ENCODE measurements at regions not wholly inside any gene's neighbourhood (a gene's known extent, or its start where the extent isn't known, plus 50 kb on each side); places are given as distances from the start of the nearest gene placed in this dataset.

GRCh38 chr5:4158750-4159447 lies 563.3 kb downstream of the IRX1 start:
- DNase-seq (ENCODE audit: low read depth in 2 of 3, low spot score in 2 of 3): no peak

GRCh38 chr5:4159681-4160080 lies 564.0 kb downstream of the IRX1 start:
- DNase-seq (ENCODE audit: low read depth in 2 of 3, low spot score in 2 of 3): no peak

GRCh38 chr5:4164167-4164566 lies 568.5 kb downstream of the IRX1 start:
- DNase-seq (ENCODE audit: low read depth in 2 of 3, low spot score in 2 of 3): no peak

- no peak for DNase-seq (ENCODE audit: low read depth in 2 of 3, low spot score in 2 of 3)
These were observed 585.1 kb downstream of the IRX1 start for GRCh38 chr5:4180703-4181102.

- no peak for DNase-seq (ENCODE audit: low read depth in 2 of 3, low spot score in 2 of 3)
These were observed 586.5 kb downstream of the IRX1 start for GRCh38 chr5:4182144-4182543.

GRCh38 chr5:4185127-4185526 lies 589.5 kb downstream of the IRX1 start:
- no peak for DNase-seq (ENCODE audit: low read depth in 2 of 3, low spot score in 2 of 3)

- no peak for DNase-seq (ENCODE audit: low read depth in 2 of 3, low spot score in 2 of 3)
These were observed 593.1 kb downstream of the IRX1 start for GRCh38 chr5:4188704-4189103.

GRCh38 chr5:4189317-4189716 lies 593.7 kb downstream of the IRX1 start:
- peak in 1 of 3 donors; percentile 46 for DNase-seq (ENCODE audit: low read depth in 2 of 3, low spot score in 2 of 3)

- no peak for DNase-seq (ENCODE audit: low read depth in 2 of 3, low spot score in 2 of 3)
These were observed 595.4 kb downstream of the IRX1 start for GRCh38 chr5:4191041-4191440.

- no peak for DNase-seq (ENCODE audit: low read depth in 2 of 3, low spot score in 2 of 3)
These were observed 596.1 kb downstream of the IRX1 start for GRCh38 chr5:4191703-4192102.

GRCh38 chr5:4192111-4192510 lies 596.5 kb downstream of the IRX1 start:
- no peak for DNase-seq (ENCODE audit: low read depth in 2 of 3, low spot score in 2 of 3)

- DNase-seq (ENCODE audit: low read depth in 2 of 3, low spot score in 2 of 3): no peak
These were observed 601.1 kb downstream of the IRX1 start for GRCh38 chr5:4196744-4197143.

GRCh38 chr5:4197151-4197550 lies 601.5 kb downstream of the IRX1 start:
- peak in 2 of 3 donors; percentile 80 to 96 for DNase-seq (ENCODE audit: low read depth in 2 of 3, low spot score in 2 of 3)

- no peak for DNase-seq (ENCODE audit: low read depth in 2 of 3, low spot score in 2 of 3)
These were observed 602.8 kb downstream of the IRX1 start for GRCh38 chr5:4198461-4198860.

GRCh38 chr5:4199049-4199841 lies 603.6 kb downstream of the IRX1 start:
- DNase-seq (ENCODE audit: low read depth in 2 of 3, low spot score in 2 of 3): no peak

GRCh38 chr5:4203146-4203545 lies 607.5 kb downstream of the IRX1 start:
- DNase-seq (ENCODE audit: low read depth in 2 of 3, low spot score in 2 of 3): no peak

- no peak for DNase-seq (ENCODE audit: low read depth in 2 of 3, low spot score in 2 of 3)
These were observed 608.9 kb downstream of the IRX1 start for GRCh38 chr5:4204276-4205141.

GRCh38 chr5:4205398-4205797 lies 609.8 kb downstream of the IRX1 start:
- no peak for DNase-seq (ENCODE audit: low read depth in 2 of 3, low spot score in 2 of 3)

- no peak for DNase-seq (ENCODE audit: low read depth in 2 of 3, low spot score in 2 of 3)
These were observed 610.5 kb downstream of the IRX1 start for GRCh38 chr5:4206127-4206526.

- no peak for DNase-seq (ENCODE audit: low read depth in 2 of 3, low spot score in 2 of 3)
These were observed 611.9 kb downstream of the IRX1 start for GRCh38 chr5:4207486-4207885.

- DNase-seq (ENCODE audit: low read depth in 2 of 3, low spot score in 2 of 3): no peak
These were observed 612.9 kb downstream of the IRX1 start for GRCh38 chr5:4208537-4208936.

Measured in hematopoietic multipotent progenitor cell (in vitro differentiated cells).